HAP-1 (cell line): ENCODE measurements at regions not wholly inside any gene's neighbourhood (a gene's known extent, or its start where the extent isn't known, plus 50 kb on each side); places are given as distances from the start of the nearest gene placed in this dataset.

Source experiments
- DNase-seq, 2 experiments: peaks; one replicate each; pipeline ENCODE4 v3.0.0-alpha.2; 2016 to 2020; ENCODE audit warnings: low spot score in 2 of 2
- H3K27me3 ChIP-seq: fragments of 250-450 bp; sonication (Bioruptor Pico); 2 replicates; pipeline ENCODE4 v1.5.1; 2020; ENCODE audit warnings: low read depth, mild to moderate bottlenecking, moderate library complexity
- H3K36me3 ChIP-seq: fragments of 250-450 bp; sonication (Bioruptor Pico); replicated peaks from 2 replicates; pipeline ENCODE4 v1.5.1; 2020; ENCODE audit warnings: mild to moderate bottlenecking
- H3K4me1 ChIP-seq: fragments of 250-450 bp; sonication (Bioruptor Pico); 2 replicates; pipeline ENCODE4 v1.5.1; 2020; ENCODE audit warnings: mild to moderate bottlenecking
- H3K4me3 ChIP-seq: fragments of 250-450 bp; sonication (Bioruptor Pico); 2 replicates; pipeline ENCODE4 v1.5.1; 2020; ENCODE audit warnings: mild to moderate bottlenecking, moderate library complexity
- H3K9me3 ChIP-seq: fragments of 250-450 bp; sonication (Bioruptor Pico); 2 replicates; pipeline ENCODE4 v1.5.1; 2020; ENCODE audit warnings: mild to moderate bottlenecking, moderate library complexity
- in situ Hi-C: fragments of 300-500 bp; cut with MboI; formaldehyde crosslinking; loops from 3 replicates; pipeline ENCODE4 v1.14.3; 2020; ENCODE audit warnings: low sequenced_read_pairs, inconsistent platforms, mixed read lengths

DNA sequence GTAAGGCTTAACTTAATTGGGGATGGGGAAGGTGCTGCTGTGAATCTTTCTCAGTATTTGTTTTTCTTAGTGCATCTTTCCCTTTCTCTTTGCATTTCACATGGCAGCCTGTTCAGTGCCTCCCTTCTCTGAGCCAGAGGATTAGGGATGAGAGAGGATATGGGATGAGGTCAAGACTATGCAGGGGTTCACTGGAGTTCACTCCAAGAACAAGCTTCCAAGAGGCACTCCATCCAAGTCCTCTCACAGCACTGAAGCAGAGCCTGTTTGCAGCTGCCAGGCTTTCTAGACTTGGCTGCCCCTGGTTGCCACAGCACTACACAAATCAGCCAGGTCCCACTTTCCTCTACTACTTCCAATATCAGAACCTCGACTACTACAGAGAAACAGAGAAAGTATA lies 80.3 kb upstream of the GYPC start:
- Histone ChIP-seq H3K27me3 (no peaks in the 10 kb centered on the region), H3K4me1 (no peaks in the 10 kb centered on the region), H3K9me3 (no peaks in the 10 kb centered on the region), H3K4me3 (no peak overlapping the region), H3K36me3 (no peaks in the 10 kb centered on the region)
- DNase-seq, result no peak
- in situ Hi-C loops, result no loop called here

DNA sequence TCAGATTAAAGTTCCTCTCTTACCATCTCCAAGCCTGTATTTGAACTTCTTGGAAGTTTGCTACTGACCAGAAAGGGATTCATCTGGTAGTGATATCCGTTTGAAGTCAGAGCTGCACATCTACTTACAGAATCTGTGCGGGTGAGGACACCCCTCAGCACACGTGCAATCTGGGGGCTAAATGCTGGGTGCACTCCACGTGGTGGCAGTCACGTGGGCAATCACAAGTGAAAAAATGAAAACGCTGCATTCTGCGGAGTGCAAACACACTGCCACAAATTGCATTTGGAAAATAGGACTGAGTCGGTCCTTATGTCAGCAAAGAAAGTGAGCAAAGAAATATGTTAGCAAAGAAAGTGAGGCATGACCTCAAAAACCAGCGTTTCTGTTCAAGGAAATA lies 76.1 kb upstream of the GYPC start:
- Histone ChIP-seq H3K4me1 (no peaks in the 10 kb centered on the region), H3K9me3 (no peaks in the 10 kb centered on the region), H3K36me3 (no peaks in the 10 kb centered on the region), H3K4me3 (no peak overlapping the region), H3K27me3 (no peaks in the 10 kb centered on the region)
- in situ Hi-C loops, result no loop called here
- DNase-seq, result no peak

GRCh38 chr2:126586317-126586716 lies 69.6 kb upstream of the GYPC start:
- H3K27me3 ChIP-seq, result no peaks in the 10 kb centered on the region
- in situ Hi-C loops, result no loop called here
- H3K9me3 ChIP-seq, result no peaks in the 10 kb centered on the region
- H3K36me3 ChIP-seq, result no peaks in the 10 kb centered on the region
- no peak overlapping the region for H3K4me3 ChIP-seq
- H3K4me1 ChIP-seq, result no peaks in the 10 kb centered on the region
- DNase-seq, result no peak

GRCh38 chr2:126599062-126599461 lies 56.9 kb upstream of the GYPC start:
- H3K27me3 ChIP-seq, result no peaks in the 10 kb centered on the region
- no peak for DNase-seq
- H3K4me1 ChIP-seq, result no peaks in the 10 kb centered on the region
- H3K36me3 ChIP-seq, result no peaks in the 10 kb centered on the region
- H3K9me3 ChIP-seq, result no peaks in the 10 kb centered on the region
- H3K4me3 ChIP-seq, result no peak overlapping the region
- in situ Hi-C loops, result no loop called here

DNA sequence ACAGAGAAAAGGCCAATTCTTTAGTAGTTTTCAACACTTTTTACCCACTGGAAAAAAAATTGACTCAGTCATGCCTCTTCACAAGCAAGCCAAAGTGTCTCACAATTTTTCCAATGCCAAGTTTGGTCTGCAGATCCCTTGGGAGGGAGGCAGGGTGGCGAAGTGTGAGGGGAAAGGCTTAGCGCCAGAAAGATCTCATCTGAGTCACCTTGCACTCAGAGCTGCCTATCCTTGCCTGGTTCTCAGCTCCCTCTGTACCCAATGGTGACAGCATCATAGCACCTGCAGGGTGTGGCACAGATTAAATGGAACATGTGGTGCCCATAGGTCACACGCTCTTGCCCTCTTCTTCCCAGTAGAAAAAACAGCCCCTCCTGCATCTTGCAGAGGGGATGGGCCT lies 55.2 kb upstream of the GYPC start:
- no peaks in the 10 kb centered on the region for H3K4me1 ChIP-seq
- in situ Hi-C loops, result no loop called here
- H3K4me3 ChIP-seq, result no peak overlapping the region
- no peak for DNase-seq
- no peaks in the 10 kb centered on the region for H3K27me3 ChIP-seq
- no peaks in the 10 kb centered on the region for H3K36me3 ChIP-seq
- H3K9me3 ChIP-seq, result no peaks in the 10 kb centered on the region

DNA sequence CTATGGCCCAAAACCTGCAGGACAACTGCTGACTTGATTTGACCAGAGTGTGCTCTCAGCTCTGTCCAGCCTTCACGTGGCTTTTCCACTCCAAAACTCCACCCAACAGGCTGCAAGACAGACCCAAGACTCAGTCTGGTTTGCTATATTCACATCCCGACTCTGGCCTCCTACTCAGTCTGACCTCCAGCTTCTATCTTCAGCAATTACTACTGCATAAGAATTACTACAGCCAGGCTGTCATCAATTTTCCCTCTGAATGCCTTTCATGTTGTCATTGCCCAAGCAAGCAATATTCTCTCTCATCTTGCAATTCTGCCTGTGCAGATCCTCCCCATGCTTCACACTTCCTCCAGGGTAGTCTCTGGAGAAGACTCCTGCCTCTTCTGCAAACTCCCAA lies 53.6 kb upstream of the GYPC start:
- Histone ChIP-seq H3K4me1 (no peaks in the 10 kb centered on the region), H3K27me3 (no peaks in the 10 kb centered on the region), H3K4me3 (no peak overlapping the region), H3K9me3 (no peaks in the 10 kb centered on the region), H3K36me3 (no peaks in the 10 kb centered on the region)
- in situ Hi-C loops, result no loop called here
- no peak for DNase-seq
